Endothelial cell of umbilical vein (primary cell): ENCODE measurements at regions not wholly inside any gene's neighbourhood (a gene's known extent, or its start where the extent isn't known, plus 50 kb on each side); places are given as distances from the start of the nearest gene placed in this dataset.

Source experiments
- BruUV-seq: library from RNA; stranded (reverse); fragments of 400-500 nt; replicated peaks from 2 replicates; lab custom pipeline; 2021; lab: Mats Ljungman, UMichigan
- CTCF ChIA-PET: fragments of 300-600, 350-600 bp; sonication (Branson Sonifier 250); formaldehyde crosslinking; loops from one replicate; lab custom pipeline; 2021; ENCODE audit warnings: antibody characterized with exemption, inconsistent platforms; lab: Charles Lee
- POLR2A ChIA-PET: fragments of 300-600, 350-600 bp; sonication (Branson Sonifier 250); formaldehyde crosslinking; loops from one replicate; lab custom pipeline; 2021; ENCODE audit warnings: antibody characterized with exemption, inconsistent platforms; lab: Charles Lee
- DNase-seq: peaks from one replicate; pipeline ENCODE4 v3.0.0-alpha.2; 2011; ENCODE audit warnings: low read depth, low spot score
- FAIRE-seq: peaks from 2 replicates; lab custom pipeline; 2011; peaks lifted over from hg19 to GRCh38; lab: Jason Lieb, UNC
- H2AFZ ChIP-seq: 2 replicates; pipeline ENCODE4 v1.6.0; 2012; ENCODE audit warnings: low read depth, low read length, control low read depth, inconsistent platforms
- H3K27ac ChIP-seq: 2 replicates; pipeline ENCODE4 v1.5.1; 2011; ENCODE audit warnings: low read depth, mild to moderate bottlenecking, control low read depth, low read length, moderate library complexity; ENCODE audit not compliant: insufficient read depth
- H3K27me3 ChIP-seq, 2 experiments: 2 replicates each; pipeline versions ENCODE4 v1.6.0 to v1.6.1; 2011; ENCODE audit warnings: low read length in 2 of 2, mixed read lengths in 1 of 2; ENCODE audit not compliant: control insufficient read depth in 2 of 2, insufficient read depth in 2 of 2
- H3K36me3 ChIP-seq, 2 experiments: 2 replicates in 1 of 2; 3 replicates in 1 of 2; pipeline ENCODE4 v1.5.1; 2011; ENCODE audit warnings: low read length in 2 of 2, mild to moderate bottlenecking in 1 of 2, moderate library complexity in 1 of 2; ENCODE audit not compliant: control insufficient read depth in 2 of 2, insufficient read depth in 2 of 2; ENCODE audit errors: extremely low read depth in 1 of 2
- H3K4me1 ChIP-seq: 3 replicates; pipeline ENCODE4 v1.5.1; 2011; ENCODE audit warnings: mild to moderate bottlenecking, low read length; ENCODE audit not compliant: control insufficient read depth, insufficient read depth; ENCODE audit errors: extremely low read depth
- H3K4me2 ChIP-seq: 2 replicates; pipeline ENCODE4 v1.6.1; 2011; ENCODE audit warnings: low read length, control low read depth, mixed read lengths; ENCODE audit not compliant: insufficient read depth
- H3K4me3 ChIP-seq, 3 experiments: fragments of 200-600 bp in 1 of 3; sonication (generic), shearing (Covaris generic) in 1 of 3; replicated peaks in 1 of 3; 2 replicates each; pipeline ENCODE4 v1.5.1; 2011 to 2016; ENCODE audit warnings: control low read depth in 3 of 3, low read length in 3 of 3, mild to moderate bottlenecking in 2 of 3, inconsistent platforms in 1 of 3, low read depth in 1 of 3, moderate library complexity in 1 of 3; ENCODE audit not compliant: insufficient read depth in 1 of 3
- H3K79me2 ChIP-seq: 2 replicates; pipeline ENCODE4 v1.6.0; 2012; ENCODE audit warnings: low read length, inconsistent platforms; ENCODE audit not compliant: control insufficient read depth, insufficient read depth
- H3K9ac ChIP-seq: replicated peaks from 2 replicates; pipeline ENCODE3; 2011; ENCODE audit warnings: low read length, control low read depth; ENCODE audit not compliant: insufficient read depth; ENCODE audit errors: extremely low read depth
- H3K9me1 ChIP-seq: replicated peaks from 3 replicates; pipeline ENCODE4 v1.6.0; 2011; ENCODE audit warnings: mild to moderate bottlenecking, low read length; ENCODE audit not compliant: control insufficient read depth, insufficient read depth; ENCODE audit errors: extremely low read depth
- H3K9me3 ChIP-seq: replicated peaks from 2 replicates; pipeline ENCODE4 v1.5.1; 2012; ENCODE audit warnings: low read length, inconsistent platforms; ENCODE audit not compliant: control insufficient read depth, insufficient read depth
- H4K20me1 ChIP-seq: replicated peaks from 2 replicates; pipeline ENCODE3; 2011; ENCODE audit warnings: mild to moderate bottlenecking, low read length; ENCODE audit not compliant: control insufficient read depth, insufficient read depth; ENCODE audit errors: extremely low read depth
- FOS ChIP-seq: IDR thresholded peaks from 2 replicates; pipeline ENCODE4 v1.6.1; 2011; ENCODE audit warnings: mild to moderate bottlenecking, low read length, moderate library complexity, borderline replicate concordance; ENCODE audit not compliant: insufficient read depth
- GATA2 ChIP-seq: IDR thresholded peaks from 2 replicates; pipeline ENCODE4 v1.7.0; 2011; ENCODE audit warnings: low read depth, mild to moderate bottlenecking, moderate library complexity, mixed read lengths, low read length; ENCODE audit not compliant: insufficient read length, insufficient read depth
- JUN ChIP-seq: IDR thresholded peaks from 2 replicates; pipeline ENCODE4 v1.6.1; 2011; ENCODE audit warnings: borderline replicate concordance, low read depth; ENCODE audit not compliant: insufficient read length, insufficient read depth
- POLR2AphosphoS5 ChIP-seq: IDR thresholded peaks from 2 replicates; pipeline ENCODE4 v1.6.1; 2012; ENCODE audit warnings: low read depth, mild to moderate bottlenecking, control low read depth, low read length, moderate library complexity; ENCODE audit not compliant: insufficient read depth
- dilution Hi-C: fragments of 300-500 bp; cut with MboI; formaldehyde crosslinking; loops from one replicate; pipeline ENCODE4 v1.15.0; 2019; ENCODE audit warnings: low sequenced_read_pairs; ENCODE audit not compliant: extremely low pct_ligation_motif_present
- intact Hi-C: fragments of 100-400 bp; cut with micrococcal nuclease; formaldehyde crosslinking; loops from one replicate; pipeline ENCODE4 v1.10.0; 2022
- TF ChIP-seq, protein P1 (sequence below), 2 donors: IDR thresholded peaks; 1 replicate in 1 of 2; 2 replicates in 1 of 2; pipeline ENCODE4 v1.5.1; 2011; ENCODE audit warnings: low read length in 2 of 2, mild to moderate bottlenecking in 2 of 2, moderate library complexity in 2 of 2, control low read depth in 1 of 2, inconsistent platforms in 1 of 2, low read depth in 1 of 2; ENCODE audit not compliant: insufficient read depth in 1 of 2; ENCODE audit errors: extremely low read depth in 1 of 2

DNA sequence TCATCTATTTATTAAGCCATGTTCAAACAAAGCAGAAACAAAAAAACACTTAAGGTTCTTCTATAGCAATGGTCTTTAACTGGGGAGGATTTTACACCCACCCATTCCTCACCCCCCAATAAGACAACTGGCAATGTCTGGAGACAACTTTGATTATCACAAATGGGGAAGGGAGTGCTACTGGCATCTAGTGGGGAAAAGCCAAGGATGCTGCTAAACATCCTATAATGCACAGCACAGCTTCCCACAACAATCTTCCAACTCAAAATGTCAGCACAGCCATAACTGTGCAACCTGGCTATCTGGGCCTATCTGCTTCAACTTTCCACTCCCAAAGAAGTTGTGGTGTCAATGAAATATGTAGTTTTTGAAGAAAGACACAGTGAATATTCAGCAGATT lies 1044.4 kb downstream of the CDH8 start:
- intact Hi-C loops: no loop called here
- FAIRE-seq (no peak), DNase-seq (no peak)
- H3K4me1 ChIP-seq: no peaks in the 10 kb centered on the region
- H3K9me1 ChIP-seq: no peaks in the 10 kb centered on the region
- CTCF ChIA-PET: no interaction called here
- no peak overlapping the region for H3K27ac ChIP-seq
- H3K4me2 ChIP-seq: no peak overlapping the region
- TF ChIP-seq, protein P1, sequence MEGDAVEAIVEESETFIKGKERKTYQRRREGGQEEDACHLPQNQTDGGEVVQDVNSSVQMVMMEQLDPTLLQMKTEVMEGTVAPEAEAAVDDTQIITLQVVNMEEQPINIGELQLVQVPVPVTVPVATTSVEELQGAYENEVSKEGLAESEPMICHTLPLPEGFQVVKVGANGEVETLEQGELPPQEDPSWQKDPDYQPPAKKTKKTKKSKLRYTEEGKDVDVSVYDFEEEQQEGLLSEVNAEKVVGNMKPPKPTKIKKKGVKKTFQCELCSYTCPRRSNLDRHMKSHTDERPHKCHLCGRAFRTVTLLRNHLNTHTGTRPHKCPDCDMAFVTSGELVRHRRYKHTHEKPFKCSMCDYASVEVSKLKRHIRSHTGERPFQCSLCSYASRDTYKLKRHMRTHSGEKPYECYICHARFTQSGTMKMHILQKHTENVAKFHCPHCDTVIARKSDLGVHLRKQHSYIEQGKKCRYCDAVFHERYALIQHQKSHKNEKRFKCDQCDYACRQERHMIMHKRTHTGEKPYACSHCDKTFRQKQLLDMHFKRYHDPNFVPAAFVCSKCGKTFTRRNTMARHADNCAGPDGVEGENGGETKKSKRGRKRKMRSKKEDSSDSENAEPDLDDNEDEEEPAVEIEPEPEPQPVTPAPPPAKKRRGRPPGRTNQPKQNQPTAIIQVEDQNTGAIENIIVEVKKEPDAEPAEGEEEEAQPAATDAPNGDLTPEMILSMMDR (IDR thresholded peaks at IDR 0.05; ENCODE audit: extremely low read depth in 1 of 2, insufficient read depth in 1 of 2, low read depth in 1 of 2, low read length in 2 of 2): no peak
- no peaks in the 10 kb centered on the region for H3K36me3 ChIP-seq
- no peaks in the 10 kb centered on the region for H3K27me3 ChIP-seq
- no peak overlapping the region for H3K9ac ChIP-seq
- POLR2A ChIA-PET: no interaction called here
- no peaks in the 10 kb centered on the region for H3K9me3 ChIP-seq
- dilution Hi-C loops: no loop called here
- H3K79me2 ChIP-seq: no peaks in the 10 kb centered on the region
- no peaks in the 10 kb centered on the region for H4K20me1 ChIP-seq
- BruUV-seq: no TSS peak
- H3K4me3 ChIP-seq: no peak overlapping the region
- no peak overlapping the region for H2AFZ ChIP-seq

DNA sequence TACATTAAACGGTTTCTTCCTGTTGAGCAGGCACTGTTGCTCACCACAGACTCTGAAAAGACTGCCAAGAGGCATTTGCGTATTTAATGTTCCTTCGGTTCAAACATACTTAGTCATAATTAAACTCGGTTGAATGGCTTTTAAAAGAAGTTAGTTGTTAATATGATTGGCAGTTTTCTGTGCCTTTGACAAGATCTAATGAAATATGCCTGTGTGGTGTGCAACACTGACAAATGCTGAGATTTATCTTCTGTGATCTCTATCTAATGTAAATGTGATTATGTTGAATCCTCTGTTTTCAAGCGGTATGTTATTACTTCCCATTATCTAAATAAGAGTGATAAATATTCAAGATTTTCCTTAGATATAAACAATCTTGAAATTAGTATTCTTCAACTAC lies 1046.6 kb downstream of the CDH8 start:
- Histone ChIP-seq H3K9me3 (peaks cover 2% of the 10 kb centered on the region), H3K4me3 (no peak overlapping the region)
- CTCF ChIA-PET: no interaction called here

More for the DNA sequence above, 1046.6 kb downstream of the CDH8 start:
- intact Hi-C loops: no loop called here
- no peak for TF ChIP-seq JUN
- no peak for TF ChIP-seq POLR2AphosphoS5
- no peak for TF ChIP-seq FOS
- TF ChIP-seq, protein P1 (IDR thresholded peaks at IDR 0.05; ENCODE audit: extremely low read depth in 1 of 2, insufficient read depth in 1 of 2, low read depth in 1 of 2, low read length in 2 of 2): no peak
- TF ChIP-seq GATA2: no peak
- Histone ChIP-seq H4K20me1 (no peaks in the 10 kb centered on the region), H3K27me3 (no peaks in the 10 kb centered on the region), H3K9ac (no peak overlapping the region), H3K4me1 (no peaks in the 10 kb centered on the region), H3K36me3 (no peaks in the 10 kb centered on the region), H3K4me2 (no peak overlapping the region), H2AFZ (no peak overlapping the region), H3K79me2 (no peaks in the 10 kb centered on the region), H3K27ac (no peak overlapping the region), H3K9me1 (no peaks in the 10 kb centered on the region)
- dilution Hi-C loops: no loop called here
- no peak for DNase-seq
- no TSS peak for BruUV-seq
- POLR2A ChIA-PET: no interaction called here
- no peak for FAIRE-seq
